Left lung (tissue), 4 donors: ENCODE measurements at regions not wholly inside any gene's neighbourhood (a gene's known extent, or its start where the extent isn't known, plus 50 kb on each side); places are given as distances from the start of the nearest gene placed in this dataset.

Experiments used
- ATAC-seq: fragments of 200-7000 bp; cut with Tn5 transposase; one replicate; pipeline ENCODE4 v1.9.1; 2020; ENCODE audit warnings: moderate library complexity
- DNase-seq, 4 donors: peaks; one replicate each; pipeline ENCODE4 v3.0.0-alpha.2; 2013 to 2020
- H3K27ac ChIP-seq, 2 donors: fragments of 200-600 bp; sonication (generic) in 1 of 2; one replicate each; pipeline versions ENCODE4 v1.5.0 to v1.8.0; 2020 to 2021
- H3K27me3 ChIP-seq, 2 donors: fragments of 200-600 bp; sonication (generic) in 1 of 2; one replicate each; pipeline versions ENCODE4 v1.5.0 to v1.8.0; 2020 to 2021
- H3K36me3 ChIP-seq, 2 donors: fragments of 200-600 bp; sonication (generic) in 1 of 2; one replicate each; pipeline versions ENCODE4 v1.5.0 to v1.8.0; 2020 to 2021
- H3K4me1 ChIP-seq, 2 donors: fragments of 200-600 bp; one replicate each; pipeline ENCODE4 v1.8.0; 2021
- H3K4me3 ChIP-seq, 2 donors: fragments of 200-600 bp; sonication (generic) in 1 of 2; one replicate each; pipeline versions ENCODE4 v1.5.0 to v1.8.0; 2020 to 2021; ENCODE audit warnings: mild to moderate bottlenecking in 1 of 2
- H3K9me3 ChIP-seq, 2 donors: fragments of 200-600 bp; sonication (generic) in 1 of 2; one replicate each; pipeline versions ENCODE4 v1.5.0 to v1.8.0; 2020 to 2021
- intact Hi-C, 2 donors: fragments of 100-400 bp; cut with DNase I; formaldehyde crosslinking; loops; one replicate each; pipeline versions ENCODE4 v1.11.2 to v1.14.2; 2022
- TF ChIP-seq, protein P1 (sequence below), 2 donors: fragments of 200-600 bp; sonication (generic) in 1 of 2; IDR thresholded peaks; one replicate each; pipeline versions ENCODE4 v1.5.0 to v1.8.0; 2021; ENCODE audit warnings: antibody characterized with exemption in 2 of 2
- donor health status: DM: no; HTN: yes; CAD: no.
- donor health status: DM: no; HTN: no; CAD: no.

DNA sequence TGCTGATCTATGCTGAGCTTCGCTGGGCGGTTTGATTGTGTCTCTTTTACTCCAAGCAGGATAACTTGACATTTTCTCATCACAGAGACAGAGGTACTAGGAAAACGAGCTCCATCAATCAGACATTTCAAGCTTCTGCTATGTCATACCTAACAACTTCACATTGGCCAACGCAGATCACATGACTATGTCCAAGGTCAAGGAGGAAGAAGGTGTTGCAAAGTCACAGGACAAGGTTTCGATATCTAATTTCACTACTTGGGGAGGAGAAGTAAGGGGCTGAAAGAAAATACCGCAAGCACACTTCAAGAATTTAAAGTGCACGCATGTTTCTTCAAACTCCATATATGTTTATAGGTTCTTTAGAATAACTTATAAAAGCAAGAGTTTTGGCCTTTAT is 425.8 kb downstream of the CHL1 start:
- H3K27ac ChIP-seq: no peak overlapping the region
- no peaks in the 10 kb centered on the region for H3K27me3 ChIP-seq
- H3K4me1 ChIP-seq: no peaks in the 10 kb centered on the region
- H3K36me3 ChIP-seq: no peaks in the 10 kb centered on the region
- H3K9me3 ChIP-seq: no peaks in the 10 kb centered on the region
- ATAC-seq: no peak
- TF ChIP-seq, protein P1, sequence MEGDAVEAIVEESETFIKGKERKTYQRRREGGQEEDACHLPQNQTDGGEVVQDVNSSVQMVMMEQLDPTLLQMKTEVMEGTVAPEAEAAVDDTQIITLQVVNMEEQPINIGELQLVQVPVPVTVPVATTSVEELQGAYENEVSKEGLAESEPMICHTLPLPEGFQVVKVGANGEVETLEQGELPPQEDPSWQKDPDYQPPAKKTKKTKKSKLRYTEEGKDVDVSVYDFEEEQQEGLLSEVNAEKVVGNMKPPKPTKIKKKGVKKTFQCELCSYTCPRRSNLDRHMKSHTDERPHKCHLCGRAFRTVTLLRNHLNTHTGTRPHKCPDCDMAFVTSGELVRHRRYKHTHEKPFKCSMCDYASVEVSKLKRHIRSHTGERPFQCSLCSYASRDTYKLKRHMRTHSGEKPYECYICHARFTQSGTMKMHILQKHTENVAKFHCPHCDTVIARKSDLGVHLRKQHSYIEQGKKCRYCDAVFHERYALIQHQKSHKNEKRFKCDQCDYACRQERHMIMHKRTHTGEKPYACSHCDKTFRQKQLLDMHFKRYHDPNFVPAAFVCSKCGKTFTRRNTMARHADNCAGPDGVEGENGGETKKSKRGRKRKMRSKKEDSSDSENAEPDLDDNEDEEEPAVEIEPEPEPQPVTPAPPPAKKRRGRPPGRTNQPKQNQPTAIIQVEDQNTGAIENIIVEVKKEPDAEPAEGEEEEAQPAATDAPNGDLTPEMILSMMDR (IDR thresholded peaks at IDR 0.05): no peak
- intact Hi-C loops: no loop called here
- H3K4me3 ChIP-seq: no peak overlapping the region
- no peak for DNase-seq

DNA sequence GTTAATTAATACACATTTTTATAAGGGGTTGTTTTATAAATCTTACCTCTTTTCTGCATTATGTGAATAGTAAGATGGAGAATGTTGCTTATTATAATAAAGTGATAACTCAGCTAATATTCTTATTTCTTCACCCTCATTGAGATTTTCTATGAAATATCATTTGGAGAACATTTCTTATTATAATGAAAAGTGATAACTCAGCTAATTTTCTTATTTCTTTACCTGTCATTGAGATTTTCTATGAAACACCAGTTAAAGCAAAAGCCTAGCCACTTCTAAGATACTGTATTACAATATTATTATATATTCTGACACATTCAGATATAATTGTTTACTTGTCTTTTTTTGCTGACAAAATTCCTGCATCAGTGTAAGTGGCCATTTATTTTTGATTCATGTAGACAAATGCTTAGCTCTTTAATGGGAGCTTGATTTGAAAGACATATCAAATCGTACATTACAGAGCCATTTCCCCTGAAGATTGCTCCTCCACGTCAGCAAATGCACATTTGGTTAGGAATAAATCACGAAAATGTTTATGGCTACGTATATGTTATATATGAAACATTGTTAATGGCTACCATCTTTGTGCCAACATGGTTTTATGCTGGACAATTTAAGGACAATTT is 427.5 kb downstream of the CHL1 start:
- intact Hi-C loops: no loop called here
- DNase-seq: no peak
- TF ChIP-seq, protein P1 (IDR thresholded peaks at IDR 0.05): no peak

DNA sequence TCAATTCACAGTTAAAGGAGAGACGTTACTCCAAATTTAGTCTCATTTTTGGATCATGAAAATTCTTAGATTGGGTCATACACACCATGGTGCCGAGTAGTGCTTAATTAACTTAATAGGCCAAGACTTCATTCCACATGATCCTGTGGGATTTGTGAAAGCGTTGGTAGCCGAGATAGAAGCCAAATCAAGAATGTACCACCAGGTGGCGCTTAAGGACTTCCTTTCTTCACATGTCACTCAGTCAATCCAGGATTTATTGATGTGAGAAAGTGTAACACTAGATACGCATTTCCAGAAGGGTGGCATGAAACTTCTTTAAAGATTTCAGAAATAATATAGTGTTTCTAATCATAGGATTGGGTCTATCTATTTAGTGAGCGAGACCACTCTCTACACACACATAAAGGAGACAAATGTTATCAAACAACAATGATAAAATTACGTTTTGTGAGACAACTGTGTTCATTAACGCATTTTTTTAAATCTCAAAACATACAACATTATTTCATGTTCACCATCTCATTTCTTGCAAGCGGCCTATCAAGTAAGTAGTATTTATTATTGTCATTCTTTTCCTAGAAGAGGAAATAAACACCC is 436.1 kb downstream of the CHL1 start:
- no peaks in the 10 kb centered on the region for H3K9me3 ChIP-seq
- no peaks in the 10 kb centered on the region for H3K4me1 ChIP-seq
- no peak overlapping the region for H3K4me3 ChIP-seq
- DNase-seq: peak in 2 of 4 donors; percentile 46 to 59
- no peaks in the 10 kb centered on the region for H3K36me3 ChIP-seq
- no peaks in the 10 kb centered on the region for H3K27me3 ChIP-seq
- no peak overlapping the region for H3K27ac ChIP-seq
- ATAC-seq: peak; percentile 43
- intact Hi-C loops: no loop called here
- TF ChIP-seq, protein P1 (IDR thresholded peaks at IDR 0.05): peak; percentile 50 to 61

More for the DNA sequence above, 427.5 kb downstream of the CHL1 start:
- Histone ChIP-seq H3K36me3 (no peaks in the 10 kb centered on the region), H3K27me3 (no peaks in the 10 kb centered on the region), H3K9me3 (no peaks in the 10 kb centered on the region), H3K4me3 (no peak overlapping the region), H3K27ac (no peak overlapping the region), H3K4me1 (no peaks in the 10 kb centered on the region)
- ATAC-seq: no peak

DNA sequence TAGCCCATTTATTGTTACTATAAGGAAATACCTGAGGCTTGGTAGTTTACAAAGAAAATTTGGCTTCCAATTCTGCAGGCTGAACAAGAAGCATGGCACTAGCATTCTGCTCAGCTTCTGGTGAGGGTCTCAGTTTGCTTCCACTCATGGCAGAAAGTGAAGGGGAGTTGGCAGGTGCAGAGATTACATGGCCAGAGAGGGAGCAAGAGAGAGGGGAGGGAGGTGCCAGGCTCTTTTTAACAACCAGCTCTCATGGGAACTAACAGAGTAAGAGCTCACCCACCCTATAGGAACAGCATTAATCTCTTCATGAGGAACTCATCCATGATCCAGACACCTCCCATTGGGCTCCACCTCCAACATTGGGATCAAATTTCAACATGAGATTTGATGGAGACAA is 437.9 kb downstream of the CHL1 start:
- ATAC-seq: no peak
- TF ChIP-seq, protein P1 (IDR thresholded peaks at IDR 0.05): no peak
- intact Hi-C loops: no loop called here

DNA sequence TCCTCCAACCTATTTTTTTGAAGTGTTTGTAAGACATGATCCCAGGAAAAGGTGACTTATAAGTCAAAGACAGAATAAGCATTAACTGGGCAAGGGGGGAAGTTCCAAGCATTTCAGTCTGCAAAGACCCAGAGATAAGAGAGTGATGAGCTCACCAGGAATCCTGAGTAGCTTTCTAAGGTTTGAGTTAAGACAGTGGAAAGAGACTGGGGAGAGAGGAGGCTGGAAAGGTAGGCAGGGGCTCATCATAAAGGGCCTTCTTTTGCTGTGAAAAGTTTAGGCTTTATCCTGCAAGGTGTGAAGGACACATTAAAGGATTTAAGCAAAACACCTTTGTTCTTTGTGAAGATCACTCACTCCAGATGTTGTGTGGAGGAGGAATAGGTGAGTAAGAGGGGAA is 438.8 kb downstream of the CHL1 start:
- H3K27ac ChIP-seq: no peak overlapping the region
- no peak for DNase-seq
- intact Hi-C loops: no loop called here
- no peak for ATAC-seq
- no peaks in the 10 kb centered on the region for H3K36me3 ChIP-seq
- TF ChIP-seq, protein P1 (IDR thresholded peaks at IDR 0.05): no peak
- no peaks in the 10 kb centered on the region for H3K4me1 ChIP-seq
- no peak overlapping the region for H3K4me3 ChIP-seq
- H3K9me3 ChIP-seq: no peaks in the 10 kb centered on the region
- no peaks in the 10 kb centered on the region for H3K27me3 ChIP-seq

More for the DNA sequence above, 437.9 kb downstream of the CHL1 start:
- Histone ChIP-seq H3K9me3 (no peaks in the 10 kb centered on the region), H3K36me3 (no peaks in the 10 kb centered on the region), H3K4me3 (no peak overlapping the region), H3K27ac (no peak overlapping the region), H3K27me3 (no peaks in the 10 kb centered on the region), H3K4me1 (no peaks in the 10 kb centered on the region)
- DNase-seq: no peak
